Ovary (tissue), 3 donors: ENCODE measurements at regions not wholly inside any gene's neighbourhood (a gene's known extent, or its start where the extent isn't known, plus 50 kb on each side); places are given as distances from the start of the nearest gene placed in this dataset.

Experiments
- POLR2A ChIP-seq: fragments of 450-650 bp; IDR thresholded peaks from one replicate; pipeline ENCODE4 v1.6.1; 2017; ENCODE audit warnings: antibody characterized with exemption, mild to moderate bottlenecking, moderate library complexity
- TF ChIP-seq, protein P1 (sequence below), 3 donors: fragments of 450-650 bp in 2 of 3; fragments of 200-600 bp in 1 of 3; IDR thresholded peaks; one replicate each; pipeline versions ENCODE4 v1.5.1 to v1.8.0; 2016 to 2022; ENCODE audit warnings: antibody characterized with exemption in 3 of 3, mild to moderate bottlenecking in 1 of 3
- donor health status: DM: no; HTN: no; CAD: no.

DNA sequence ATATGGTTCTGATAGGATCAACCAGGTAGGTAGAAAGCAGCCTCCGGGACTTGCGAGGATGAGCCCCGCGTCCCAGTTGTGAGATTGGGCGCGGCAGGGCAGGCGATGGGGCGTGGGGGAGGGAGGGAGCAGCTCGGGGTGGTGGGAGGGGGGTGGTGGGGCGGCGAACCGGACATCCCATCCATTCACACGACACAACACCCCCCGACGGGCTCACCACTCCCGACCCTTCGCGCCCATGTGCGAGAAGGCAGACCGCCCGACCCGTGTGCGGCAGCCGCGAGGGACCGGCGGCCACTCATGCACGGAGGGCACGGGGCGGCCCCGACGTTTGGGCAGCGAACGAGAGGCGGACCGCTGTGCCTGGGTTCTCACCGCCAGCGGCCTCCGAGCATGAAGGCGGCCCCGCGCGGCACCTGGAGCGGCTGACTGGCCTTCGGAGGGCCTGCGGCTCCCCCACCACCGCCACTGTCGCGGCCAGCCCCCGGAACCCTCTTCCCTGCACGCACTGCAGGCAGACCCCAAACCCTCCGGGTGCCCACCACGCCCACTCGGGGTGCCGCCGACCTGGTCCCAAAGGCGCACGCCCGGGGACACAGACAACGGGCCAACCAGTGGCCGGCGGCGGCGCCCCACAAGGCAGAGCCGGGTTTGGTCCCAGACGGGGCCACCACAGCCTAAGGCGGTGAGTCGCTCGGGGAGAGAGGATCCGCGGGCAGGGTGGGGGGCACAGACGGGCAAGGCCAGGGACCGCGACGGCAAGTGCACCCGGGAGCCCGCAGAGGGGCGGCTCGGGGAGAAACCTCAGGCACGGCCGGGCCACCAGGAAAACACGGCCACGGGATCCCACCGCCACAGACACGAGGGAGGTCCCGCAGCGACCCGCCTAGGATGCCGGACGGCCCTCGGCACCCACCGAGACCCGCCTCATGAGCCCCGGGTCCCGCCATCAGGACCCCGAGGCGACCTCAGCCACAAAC lies 769.2 kb upstream of the DEFB115 start:
- TF ChIP-seq, protein P1, sequence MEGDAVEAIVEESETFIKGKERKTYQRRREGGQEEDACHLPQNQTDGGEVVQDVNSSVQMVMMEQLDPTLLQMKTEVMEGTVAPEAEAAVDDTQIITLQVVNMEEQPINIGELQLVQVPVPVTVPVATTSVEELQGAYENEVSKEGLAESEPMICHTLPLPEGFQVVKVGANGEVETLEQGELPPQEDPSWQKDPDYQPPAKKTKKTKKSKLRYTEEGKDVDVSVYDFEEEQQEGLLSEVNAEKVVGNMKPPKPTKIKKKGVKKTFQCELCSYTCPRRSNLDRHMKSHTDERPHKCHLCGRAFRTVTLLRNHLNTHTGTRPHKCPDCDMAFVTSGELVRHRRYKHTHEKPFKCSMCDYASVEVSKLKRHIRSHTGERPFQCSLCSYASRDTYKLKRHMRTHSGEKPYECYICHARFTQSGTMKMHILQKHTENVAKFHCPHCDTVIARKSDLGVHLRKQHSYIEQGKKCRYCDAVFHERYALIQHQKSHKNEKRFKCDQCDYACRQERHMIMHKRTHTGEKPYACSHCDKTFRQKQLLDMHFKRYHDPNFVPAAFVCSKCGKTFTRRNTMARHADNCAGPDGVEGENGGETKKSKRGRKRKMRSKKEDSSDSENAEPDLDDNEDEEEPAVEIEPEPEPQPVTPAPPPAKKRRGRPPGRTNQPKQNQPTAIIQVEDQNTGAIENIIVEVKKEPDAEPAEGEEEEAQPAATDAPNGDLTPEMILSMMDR (IDR thresholded peaks at IDR 0.05): no peak
- no peak for TF ChIP-seq POLR2A
